ENCODE measurements at regions not wholly inside any gene's neighbourhood (a gene's known extent, or its start where the extent isn't known, plus 50 kb on each side); places are given as distances from the start of the nearest gene placed in this dataset.

DNA sequence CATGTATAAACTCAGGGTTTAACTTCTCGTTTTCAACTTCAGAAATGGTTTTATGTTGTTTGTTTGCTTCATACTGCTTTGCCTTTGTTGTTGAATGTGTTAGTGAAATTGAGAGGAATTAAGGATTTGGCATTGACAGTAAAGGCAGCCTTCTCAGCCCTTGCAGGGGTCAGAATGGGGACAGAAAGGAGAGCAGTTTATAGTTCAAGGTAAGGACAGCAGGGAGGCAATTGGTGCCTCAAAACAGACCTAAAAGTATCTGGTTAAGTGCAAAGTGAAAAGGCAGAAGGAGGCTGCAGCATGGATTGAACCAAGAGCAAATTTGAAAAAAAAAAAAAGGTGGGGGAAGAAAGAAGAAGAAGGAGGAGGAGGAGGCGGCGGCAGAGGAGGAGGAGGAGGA lies 835.0 kb upstream of the ADGRL3 start (continued):
- TF ChIP-seq TAF1 (IDR thresholded peaks at IDR 0.05; ENCODE audit: borderline replicate concordance, low read depth, low read length), result no peak
- TF ChIP-seq FOXM1 (IDR thresholded peaks at IDR 0.05; ENCODE audit: low read depth, low read length), result no peak

DNA sequence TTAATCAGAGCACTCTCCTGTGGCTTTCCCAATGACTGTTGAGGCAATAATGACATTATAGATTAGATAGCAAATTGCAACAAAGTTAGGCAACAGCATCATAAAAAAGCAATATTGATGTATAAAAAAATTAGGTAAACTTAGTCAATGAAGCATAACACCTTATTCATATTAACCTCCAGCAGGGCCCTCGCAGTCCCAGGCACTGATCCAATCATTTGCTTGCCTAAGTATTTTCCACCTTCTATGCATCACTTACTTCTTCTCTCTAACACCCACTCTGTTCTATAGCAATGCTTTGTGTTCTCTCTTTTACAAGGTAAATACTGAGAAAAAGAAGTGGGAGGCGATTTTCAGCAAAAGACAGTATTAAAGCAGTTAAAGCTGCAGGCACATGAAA lies 833.5 kb upstream of the ADGRL3 start:
- no peak for DNase-seq (ENCODE audit: low read depth, low spot score)
- Histone ChIP-seq H3K4me2 (ENCODE audit: control insufficient read depth, insufficient read depth) (no peak overlapping the region), H3K36me3 (ENCODE audit: control insufficient read depth in 2 of 2, insufficient read depth in 2 of 2, low read length in 1 of 2) (no peaks in the 10 kb centered on the region), H2AFZ (ENCODE audit: control insufficient read depth, low read depth, low read length) (no peak overlapping the region), H3K27me3 (replicated peaks in 1 of 2; ENCODE audit: control insufficient read depth in 2 of 2, insufficient read depth in 2 of 2, low read length in 1 of 2) (no peaks in the 10 kb centered on the region), H4K20me1 (ENCODE audit: control insufficient read depth, insufficient read depth) (no peaks in the 10 kb centered on the region), H3K9ac (ENCODE audit: control insufficient read depth, insufficient read depth, low read length) (no peak overlapping the region), H3K79me2 (ENCODE audit: control insufficient read depth, insufficient read depth, low read length) (no peaks in the 10 kb centered on the region), H3K4me3 (no peak overlapping the region), H3K9me3 (replicated peaks; ENCODE audit: control insufficient read depth, insufficient read depth, low read length) (no peaks in the 10 kb centered on the region), H3K27ac (ENCODE audit: control insufficient read depth, insufficient read depth) (no peak overlapping the region), H3K4me1 (ENCODE audit: control insufficient read depth, insufficient read depth, low read length) (no peaks in the 10 kb centered on the region)
- FAIRE-seq, result no peak
- intact Hi-C loops (cut with micrococcal nuclease; ENCODE audit: unreplicated experiment) (no loop called here), in situ Hi-C loops (cut with MboI) (no loop called here)
- ChIA-PET CTCF (no interaction called here), RAD21 (ENCODE audit: unreplicated experiment) (no interaction called here), SMC1A (ENCODE audit: uncharacterized antibody, unreplicated experiment) (no interaction called here), POLR2A (no interaction called here)
- no TSS peak for BruUV-seq (replicated peaks)
- 3% methylated on average over 2 of the region's 2 CpGs for WGBS (ENCODE audit: insufficient coverage, insufficient replicate concordance, low lambda C conversion rate, missing lambda C conversion rate)
- ATAC-seq, result no peak
- TF ChIP-seq, protein P1, sequence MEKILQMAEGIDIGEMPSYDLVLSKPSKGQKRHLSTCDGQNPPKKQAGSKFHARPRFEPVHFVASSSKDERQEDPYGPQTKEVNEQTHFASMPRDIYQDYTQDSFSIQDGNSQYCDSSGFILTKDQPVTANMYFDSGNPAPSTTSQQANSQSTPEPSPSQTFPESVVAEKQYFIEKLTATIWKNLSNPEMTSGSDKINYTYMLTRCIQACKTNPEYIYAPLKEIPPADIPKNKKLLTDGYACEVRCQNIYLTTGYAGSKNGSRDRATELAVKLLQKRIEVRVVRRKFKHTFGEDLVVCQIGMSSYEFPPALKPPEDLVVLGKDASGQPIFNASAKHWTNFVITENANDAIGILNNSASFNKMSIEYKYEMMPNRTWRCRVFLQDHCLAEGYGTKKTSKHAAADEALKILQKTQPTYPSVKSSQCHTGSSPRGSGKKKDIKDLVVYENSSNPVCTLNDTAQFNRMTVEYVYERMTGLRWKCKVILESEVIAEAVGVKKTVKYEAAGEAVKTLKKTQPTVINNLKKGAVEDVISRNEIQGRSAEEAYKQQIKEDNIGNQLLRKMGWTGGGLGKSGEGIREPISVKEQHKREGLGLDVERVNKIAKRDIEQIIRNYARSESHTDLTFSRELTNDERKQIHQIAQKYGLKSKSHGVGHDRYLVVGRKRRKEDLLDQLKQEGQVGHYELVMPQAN (conservative IDR thresholded peaks at IDR 0.05), result no peak
- TF ChIP-seq ESRRA (IDR thresholded peaks at IDR 0.05; ENCODE audit: low read length) (no peak), HDAC6 (IDR thresholded peaks at IDR 0.05; ENCODE audit: unreplicated experiment) (no peak), TCF7 (IDR thresholded peaks at IDR 0.05; ENCODE audit: borderline replicate concordance) (no peak), MYC (IDR thresholded peaks at IDR 0.05; ENCODE audit: insufficient read depth, insufficient read length, insufficient replicate concordance, low read length, severe bottlenecking) (no peak), ATF7 (IDR thresholded peaks at IDR 0.05; ENCODE audit: low read depth) (no peak), ZNF384 (IDR thresholded peaks at IDR 0.05; ENCODE audit: borderline replicate concordance, low read depth, low read length) (no peak), KLF5 (IDR thresholded peaks at IDR 0.05; ENCODE audit: partially characterized antibody) (no peak), SRF (IDR thresholded peaks at IDR 0.05; ENCODE audit: low read depth in 2 of 2, low read length in 2 of 2) (no peak), EGR1 (IDR thresholded peaks at IDR 0.05; ENCODE audit: borderline replicate concordance in 1 of 2, low read depth in 2 of 2, low read length in 2 of 2) (no peak), ZBED1 (IDR thresholded peaks at IDR 0.05; ENCODE audit: borderline replicate concordance) (no peak)
- TF ChIP-seq, protein P2, sequence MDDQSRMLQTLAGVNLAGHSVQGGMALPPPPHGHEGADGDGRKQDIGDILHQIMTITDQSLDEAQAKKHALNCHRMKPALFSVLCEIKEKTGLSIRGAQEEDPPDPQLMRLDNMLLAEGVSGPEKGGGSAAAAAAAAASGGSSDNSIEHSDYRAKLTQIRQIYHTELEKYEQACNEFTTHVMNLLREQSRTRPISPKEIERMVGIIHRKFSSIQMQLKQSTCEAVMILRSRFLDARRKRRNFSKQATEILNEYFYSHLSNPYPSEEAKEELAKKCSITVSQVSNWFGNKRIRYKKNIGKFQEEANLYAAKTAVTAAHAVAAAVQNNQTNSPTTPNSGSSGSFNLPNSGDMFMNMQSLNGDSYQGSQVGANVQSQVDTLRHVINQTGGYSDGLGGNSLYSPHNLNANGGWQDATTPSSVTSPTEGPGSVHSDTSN (IDR thresholded peaks at IDR 0.05; ENCODE audit: insufficient replicate concordance, low read depth, low read length), result no peak
- TF ChIP-seq, protein P3, sequence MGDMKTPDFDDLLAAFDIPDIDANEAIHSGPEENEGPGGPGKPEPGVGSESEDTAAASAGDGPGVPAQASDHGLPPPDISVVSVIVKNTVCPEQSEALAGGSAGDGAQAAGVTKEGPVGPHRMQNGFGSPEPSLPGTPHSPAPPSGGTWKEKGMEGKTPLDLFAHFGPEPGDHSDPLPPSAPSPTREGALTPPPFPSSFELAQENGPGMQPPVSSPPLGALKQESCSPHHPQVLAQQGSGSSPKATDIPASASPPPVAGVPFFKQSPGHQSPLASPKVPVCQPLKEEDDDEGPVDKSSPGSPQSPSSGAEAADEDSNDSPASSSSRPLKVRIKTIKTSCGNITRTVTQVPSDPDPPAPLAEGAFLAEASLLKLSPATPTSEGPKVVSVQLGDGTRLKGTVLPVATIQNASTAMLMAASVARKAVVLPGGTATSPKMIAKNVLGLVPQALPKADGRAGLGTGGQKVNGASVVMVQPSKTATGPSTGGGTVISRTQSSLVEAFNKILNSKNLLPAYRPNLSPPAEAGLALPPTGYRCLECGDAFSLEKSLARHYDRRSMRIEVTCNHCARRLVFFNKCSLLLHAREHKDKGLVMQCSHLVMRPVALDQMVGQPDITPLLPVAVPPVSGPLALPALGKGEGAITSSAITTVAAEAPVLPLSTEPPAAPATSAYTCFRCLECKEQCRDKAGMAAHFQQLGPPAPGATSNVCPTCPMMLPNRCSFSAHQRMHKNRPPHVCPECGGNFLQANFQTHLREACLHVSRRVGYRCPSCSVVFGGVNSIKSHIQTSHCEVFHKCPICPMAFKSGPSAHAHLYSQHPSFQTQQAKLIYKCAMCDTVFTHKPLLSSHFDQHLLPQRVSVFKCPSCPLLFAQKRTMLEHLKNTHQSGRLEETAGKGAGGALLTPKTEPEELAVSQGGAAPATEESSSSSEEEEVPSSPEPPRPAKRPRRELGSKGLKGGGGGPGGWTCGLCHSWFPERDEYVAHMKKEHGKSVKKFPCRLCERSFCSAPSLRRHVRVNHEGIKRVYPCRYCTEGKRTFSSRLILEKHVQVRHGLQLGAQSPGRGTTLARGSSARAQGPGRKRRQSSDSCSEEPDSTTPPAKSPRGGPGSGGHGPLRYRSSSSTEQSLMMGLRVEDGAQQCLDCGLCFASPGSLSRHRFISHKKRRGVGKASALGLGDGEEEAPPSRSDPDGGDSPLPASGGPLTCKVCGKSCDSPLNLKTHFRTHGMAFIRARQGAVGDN (IDR thresholded peaks at IDR 0.05), result no peak
- TF ChIP-seq, protein P4, sequence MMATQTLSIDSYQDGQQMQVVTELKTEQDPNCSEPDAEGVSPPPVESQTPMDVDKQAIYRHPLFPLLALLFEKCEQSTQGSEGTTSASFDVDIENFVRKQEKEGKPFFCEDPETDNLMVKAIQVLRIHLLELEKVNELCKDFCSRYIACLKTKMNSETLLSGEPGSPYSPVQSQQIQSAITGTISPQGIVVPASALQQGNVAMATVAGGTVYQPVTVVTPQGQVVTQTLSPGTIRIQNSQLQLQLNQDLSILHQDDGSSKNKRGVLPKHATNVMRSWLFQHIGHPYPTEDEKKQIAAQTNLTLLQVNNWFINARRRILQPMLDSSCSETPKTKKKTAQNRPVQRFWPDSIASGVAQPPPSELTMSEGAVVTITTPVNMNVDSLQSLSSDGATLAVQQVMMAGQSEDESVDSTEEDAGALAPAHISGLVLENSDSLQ (IDR thresholded peaks at IDR 0.05), result no peak

Data from GM12878 (cell line).